Thoracic aorta (tissue), 2 donors: ENCODE measurements at regions not wholly inside any gene's neighbourhood (a gene's known extent, or its start where the extent isn't known, plus 50 kb on each side); places are given as distances from the start of the nearest gene placed in this dataset.
"Not testable (repeated sequence)": the region's sequence is repeated elsewhere in the genome, so short reads cannot be mapped to it uniquely, and the experiment has no call there.

Experiments
- ATAC-seq: fragments of 150-250 bp; one replicate; pipeline ENCODE4 v1.8.0; 2017; ENCODE audit warnings: low read depth; ENCODE audit not compliant: insufficient number of reproducible peaks, low FRiP score
- DNase-seq: peaks from one replicate; pipeline ENCODE4 v3.0.0-alpha.2; 2020; ENCODE audit warnings: low spot score
- H3K27ac ChIP-seq, 2 donors: fragments of 200-600 bp; sonication (generic); 1 replicate in 1 of 2; 2 replicates in 1 of 2; pipeline ENCODE4 v1.5.1; 2016; ENCODE audit warnings: mild to moderate bottlenecking in 2 of 2, moderate library complexity in 2 of 2
- H3K27me3 ChIP-seq: fragments of 200-600 bp; sonication (generic); replicated peaks from 2 replicates; pipeline ENCODE4 v1.6.0; 2016; ENCODE audit warnings: mild to moderate bottlenecking; ENCODE audit not compliant: insufficient read depth
- H3K36me3 ChIP-seq: fragments of 200-600 bp; sonication (generic); one replicate; pipeline ENCODE4 v1.5.1; 2016
- H3K4me1 ChIP-seq, 2 donors: fragments of 200-600 bp; sonication (generic); 1 replicate in 1 of 2; 2 replicates in 1 of 2; pipeline versions ENCODE4 v1.5.1 to v1.6.0; 2016; ENCODE audit warnings: low read depth in 2 of 2, mild to moderate bottlenecking in 1 of 2; ENCODE audit not compliant: control insufficient read depth in 1 of 2
- H3K4me3 ChIP-seq: fragments of 200-600 bp; sonication (generic); 2 replicates; pipeline ENCODE4 v1.5.1; 2016; ENCODE audit warnings: mild to moderate bottlenecking
- H3K9me3 ChIP-seq: fragments of 200-600 bp; sonication (generic); 2 replicates; pipeline ENCODE4 v1.5.1; 2016
- TF ChIP-seq, protein P1 (sequence below): fragments of 200-600 bp; sonication (generic); IDR thresholded peaks from one replicate; pipeline ENCODE4 v1.5.1; 2019; ENCODE audit warnings: antibody characterized with exemption

DNA sequence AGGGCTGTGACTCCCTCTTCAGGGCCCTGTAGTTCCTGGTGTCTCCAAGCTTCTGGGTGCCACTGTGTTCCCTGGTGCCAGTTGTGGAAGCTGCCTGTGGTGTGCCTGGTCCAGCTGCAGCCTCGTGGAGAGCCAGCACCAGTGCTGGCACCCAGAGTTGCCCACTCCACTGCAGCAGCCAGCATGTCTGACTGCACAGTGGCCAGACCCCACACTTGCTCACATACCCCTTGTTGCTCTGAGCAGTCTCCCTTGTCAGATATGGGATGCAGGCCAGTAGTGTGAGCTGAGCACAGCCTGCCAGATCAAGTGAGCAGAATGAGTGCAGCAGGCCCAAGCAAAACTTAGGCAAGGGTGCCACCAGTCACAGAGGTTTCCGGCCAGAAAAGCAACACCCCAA, 108.6 kb downstream of the ZMAT1 start:
- TF ChIP-seq, protein P1, sequence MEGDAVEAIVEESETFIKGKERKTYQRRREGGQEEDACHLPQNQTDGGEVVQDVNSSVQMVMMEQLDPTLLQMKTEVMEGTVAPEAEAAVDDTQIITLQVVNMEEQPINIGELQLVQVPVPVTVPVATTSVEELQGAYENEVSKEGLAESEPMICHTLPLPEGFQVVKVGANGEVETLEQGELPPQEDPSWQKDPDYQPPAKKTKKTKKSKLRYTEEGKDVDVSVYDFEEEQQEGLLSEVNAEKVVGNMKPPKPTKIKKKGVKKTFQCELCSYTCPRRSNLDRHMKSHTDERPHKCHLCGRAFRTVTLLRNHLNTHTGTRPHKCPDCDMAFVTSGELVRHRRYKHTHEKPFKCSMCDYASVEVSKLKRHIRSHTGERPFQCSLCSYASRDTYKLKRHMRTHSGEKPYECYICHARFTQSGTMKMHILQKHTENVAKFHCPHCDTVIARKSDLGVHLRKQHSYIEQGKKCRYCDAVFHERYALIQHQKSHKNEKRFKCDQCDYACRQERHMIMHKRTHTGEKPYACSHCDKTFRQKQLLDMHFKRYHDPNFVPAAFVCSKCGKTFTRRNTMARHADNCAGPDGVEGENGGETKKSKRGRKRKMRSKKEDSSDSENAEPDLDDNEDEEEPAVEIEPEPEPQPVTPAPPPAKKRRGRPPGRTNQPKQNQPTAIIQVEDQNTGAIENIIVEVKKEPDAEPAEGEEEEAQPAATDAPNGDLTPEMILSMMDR = no peak
- no peaks in the 10 kb centered on the region for H3K36me3 ChIP-seq
- H3K4me3 ChIP-seq = no peak overlapping the region
- H3K27ac ChIP-seq = no peak overlapping the region
- no peak for ATAC-seq
- no peaks in the 10 kb centered on the region for H3K9me3 ChIP-seq
- H3K27me3 ChIP-seq = no peaks in the 10 kb centered on the region
- DNase-seq = no peak
- H3K4me1 ChIP-seq = no peaks in the 10 kb centered on the region

DNA sequence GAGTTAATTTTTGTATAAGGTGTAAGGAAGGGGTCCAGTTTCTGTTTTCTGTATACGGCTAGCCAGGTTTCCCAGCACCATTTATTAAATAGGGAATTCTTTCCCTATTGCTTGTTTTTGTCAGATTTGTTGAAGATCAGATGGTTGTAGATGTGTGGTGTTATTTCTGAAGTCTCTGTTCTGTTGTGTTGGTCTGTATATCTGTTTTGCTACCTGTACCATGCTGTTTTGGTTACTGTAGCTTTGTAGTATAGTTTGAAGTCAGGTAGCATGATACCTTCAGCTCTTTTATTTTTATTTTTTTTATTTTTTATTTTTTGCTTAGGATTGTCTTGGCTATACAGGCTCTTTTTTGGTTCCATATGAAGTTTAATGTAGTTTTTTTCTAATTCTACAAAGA, 114.1 kb downstream of the ZMAT1 start:
- H3K4me1 ChIP-seq, H3K36me3 ChIP-seq, ATAC-seq, H3K4me3 ChIP-seq, H3K27me3 ChIP-seq, H3K27ac ChIP-seq, DNase-seq, H3K9me3 ChIP-seq: not testable (repeated sequence)

DNA sequence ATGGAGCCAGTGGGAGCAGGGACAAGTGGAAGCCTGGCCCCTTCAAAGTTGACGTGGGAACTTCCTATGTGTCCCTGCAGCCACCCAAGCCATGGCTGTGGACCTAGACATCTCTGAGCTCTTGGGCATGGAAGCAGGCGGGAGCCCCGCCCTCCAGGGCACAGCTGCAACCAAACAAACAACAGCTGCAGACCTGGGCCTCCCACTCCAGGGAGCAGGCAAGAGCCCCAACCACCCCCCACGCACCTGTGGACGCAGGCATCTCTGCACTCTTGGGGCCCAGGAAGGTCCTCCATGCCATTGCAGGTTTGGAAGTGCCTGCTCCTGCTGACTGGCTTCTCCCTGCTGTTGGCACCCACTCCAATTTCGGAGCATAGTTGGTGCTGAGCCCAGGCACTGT, 118.6 kb downstream of the ZMAT1 start:
- no peaks in the 10 kb centered on the region for H3K4me1 ChIP-seq
- no peaks in the 10 kb centered on the region for H3K36me3 ChIP-seq
- TF ChIP-seq, protein P1 = no peak
- DNase-seq = no peak
- ATAC-seq = no peak
- H3K27ac ChIP-seq = no peak overlapping the region
- no peaks in the 10 kb centered on the region for H3K27me3 ChIP-seq
- no peak overlapping the region for H3K4me3 ChIP-seq
- H3K9me3 ChIP-seq = no peaks in the 10 kb centered on the region

DNA sequence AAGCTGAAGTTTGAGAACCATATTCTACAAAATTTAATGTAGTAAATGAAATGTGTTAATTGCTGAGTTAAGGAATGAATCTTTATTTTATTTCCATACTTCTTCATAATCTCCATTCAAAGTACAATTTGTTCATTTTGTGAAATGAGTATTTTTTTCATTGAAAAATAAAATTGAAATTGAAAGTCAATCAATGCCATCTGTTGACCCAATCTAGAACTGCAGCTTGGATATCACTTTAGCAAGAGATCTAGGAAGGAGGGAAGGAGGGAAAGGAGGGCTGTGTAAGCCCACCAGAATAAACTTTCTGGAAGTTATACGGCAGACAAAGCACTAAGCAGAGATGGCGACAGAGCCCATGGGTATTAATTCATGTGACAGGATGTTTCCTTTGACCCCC, 128.4 kb downstream of the ZMAT1 start:
- no peaks in the 10 kb centered on the region for H3K4me1 ChIP-seq

DNA sequence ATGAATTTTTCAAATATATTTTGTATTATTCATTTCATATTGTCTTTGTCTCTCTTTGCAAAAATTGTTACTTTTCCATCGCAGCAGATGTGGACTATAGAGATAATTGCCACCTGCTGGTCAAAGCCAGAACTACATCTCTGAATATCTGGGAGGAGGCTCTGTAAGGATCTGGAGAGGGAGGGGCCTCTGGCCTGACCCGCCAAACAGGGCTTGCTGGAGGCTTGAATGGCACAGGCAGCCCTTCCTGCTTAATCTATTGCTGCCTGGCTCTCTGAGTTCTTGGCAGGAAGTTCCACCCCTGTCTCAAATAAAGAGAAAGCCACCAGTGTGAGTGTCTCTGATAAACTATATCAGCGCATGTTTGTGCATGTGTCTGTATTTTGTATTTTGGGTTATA, 132.4 kb downstream of the ZMAT1 start:
- Histone ChIP-seq H3K27ac (no peak overlapping the region), H3K36me3 (no peaks in the 10 kb centered on the region), H3K4me3 (peak overlapping the region; percentile 64), H3K9me3 (no peaks in the 10 kb centered on the region), H3K4me1 (no peaks in the 10 kb centered on the region), H3K27me3 (no peaks in the 10 kb centered on the region)
- peak; percentile 81 for ATAC-seq
- TF ChIP-seq, protein P1 = peak; percentile 69
- peak; percentile 73 for DNase-seq

More for the DNA sequence above, 128.4 kb downstream of the ZMAT1 start:
- H3K36me3 ChIP-seq = no peaks in the 10 kb centered on the region
- no peak overlapping the region for H3K27ac ChIP-seq
- ATAC-seq (no peak), DNase-seq (no peak)
- TF ChIP-seq, protein P1 = no peak
- no peaks in the 10 kb centered on the region for H3K9me3 ChIP-seq
- H3K4me3 ChIP-seq = no peak overlapping the region
- no peaks in the 10 kb centered on the region for H3K27me3 ChIP-seq

DNA sequence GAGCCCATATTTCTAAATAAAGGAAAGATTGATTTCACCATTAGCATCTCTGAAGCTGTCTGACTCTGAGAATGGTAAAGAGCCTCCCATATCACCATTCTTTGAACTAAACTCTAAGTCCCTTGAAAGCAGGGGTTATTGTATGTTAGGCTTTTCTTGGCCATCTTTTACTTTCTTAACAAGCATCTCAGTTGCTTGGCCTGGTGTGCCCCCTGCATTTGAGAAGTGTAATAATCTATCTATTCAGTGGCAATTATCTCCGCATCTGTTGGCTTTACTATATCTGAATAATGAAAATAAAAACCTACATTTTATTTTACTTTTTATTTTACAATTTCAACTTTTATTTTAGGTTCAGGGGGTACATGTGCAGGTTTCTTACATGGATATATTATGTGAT, 128.3 kb upstream of the ARMCX2 start:
- ATAC-seq (no peak), DNase-seq (no peak)
- no peaks in the 10 kb centered on the region for H3K36me3 ChIP-seq
- H3K4me1 ChIP-seq = no peaks in the 10 kb centered on the region
- no peaks in the 10 kb centered on the region for H3K9me3 ChIP-seq
- TF ChIP-seq, protein P1 = no peak
- no peak overlapping the region for H3K4me3 ChIP-seq
- H3K27me3 ChIP-seq = no peaks in the 10 kb centered on the region
- H3K27ac ChIP-seq = no peak overlapping the region
